Neural cell (in vitro differentiated cells): ENCODE measurements at regions not wholly inside any gene's neighbourhood (a gene's known extent, or its start where the extent isn't known, plus 50 kb on each side); places are given as distances from the start of the nearest gene placed in this dataset.

Experiments used
- H2AFZ ChIP-seq: fragments of 200-600, 300-800 bp; sonication (generic), shearing (Covaris generic); 2 replicates; pipeline ENCODE4 v1.6.0; 2014; ENCODE audit warnings: low read depth, mild to moderate bottlenecking, antibody characterized with exemption, low read length, moderate library complexity
- H3F3A ChIP-seq: fragments of 200-600 bp; shearing (Covaris generic); 2 replicates; pipeline ENCODE4 v1.6.1; 2016; ENCODE audit warnings: mild to moderate bottlenecking, moderate library complexity, mixed read lengths, antibody characterized with exemption, low read length; ENCODE audit not compliant: insufficient read depth, poor library complexity, severe bottlenecking
- H3K27ac ChIP-seq: fragments of 200-600, 300-800 bp; sonication (generic), shearing (Covaris generic); 2 replicates; pipeline ENCODE4 v1.5.1; 2014; ENCODE audit warnings: mild to moderate bottlenecking, low read length, moderate library complexity
- H3K27me3 ChIP-seq: fragments of 300-800, 200-600 bp; sonication (generic), shearing (Covaris generic); 2 replicates; pipeline ENCODE4 v1.6.0; 2014; ENCODE audit warnings: mild to moderate bottlenecking, low read depth, low read length, moderate library complexity; ENCODE audit not compliant: insufficient read depth
- H3K36me3 ChIP-seq: fragments of 300-800, 200-600 bp; sonication (generic), shearing (Covaris generic); 2 replicates; pipeline ENCODE4 v1.5.1; 2014; ENCODE audit warnings: mild to moderate bottlenecking, antibody characterized with exemption, low read length, moderate library complexity; ENCODE audit not compliant: insufficient read depth
- H3K4me2 ChIP-seq: fragments of 300-800, 200-600 bp; sonication (generic), shearing (Covaris generic); 2 replicates; pipeline ENCODE4 v1.6.0; 2014; ENCODE audit warnings: mild to moderate bottlenecking, low read length
- H3K4me3 ChIP-seq: fragments of 300-800, 200-600 bp; sonication (generic), shearing (Covaris generic); 2 replicates; pipeline ENCODE4 v1.5.1; 2014; ENCODE audit warnings: mild to moderate bottlenecking, low read length, moderate library complexity
- H3K79me2 ChIP-seq: fragments of 200-600 bp; shearing (Covaris generic); replicated peaks from 2 replicates; pipeline ENCODE4 v1.6.0; 2014; ENCODE audit warnings: mild to moderate bottlenecking, low read length, moderate library complexity; ENCODE audit not compliant: insufficient read depth
- H3K9ac ChIP-seq: fragments of 300-800, 200-600 bp; sonication (generic), shearing (Covaris generic); 2 replicates; pipeline ENCODE4 v1.6.1; 2016; ENCODE audit warnings: mild to moderate bottlenecking, low read length, mixed read lengths
- H3K9me2 ChIP-seq: fragments of 200-600 bp; shearing (Covaris generic); 2 replicates; pipeline ENCODE4 v1.6.1; 2016; ENCODE audit warnings: mild to moderate bottlenecking, low read length, mixed read lengths; ENCODE audit not compliant: insufficient read depth
- H3K9me3 ChIP-seq: fragments of 200-600, 300-800 bp; sonication (generic), shearing (Covaris generic); 2 replicates; pipeline ENCODE4 v1.6.1; 2016; ENCODE audit warnings: mild to moderate bottlenecking, mixed run types, low read length, moderate library complexity, mixed read lengths
- H4K20me1 ChIP-seq: fragments of 200-600 bp; shearing (Covaris generic); 2 replicates; pipeline ENCODE4 v1.6.1; 2016; ENCODE audit warnings: mild to moderate bottlenecking, mixed run types; ENCODE audit not compliant: insufficient read depth
- CTCF ChIP-seq: fragments of 450-650 bp; IDR thresholded peaks from 2 replicates; pipeline ENCODE4 v1.5.1; 2014; ENCODE audit warnings: antibody characterized with exemption, mild to moderate bottlenecking, moderate library complexity; ENCODE audit not compliant: poor library complexity, severe bottlenecking
- EP300 ChIP-seq: fragments of 450-650 bp; conservative IDR thresholded peaks from 2 replicates; pipeline ENCODE4 v1.6.1; 2014; ENCODE audit warnings: antibody characterized with exemption, mild to moderate bottlenecking, moderate library complexity; ENCODE audit not compliant: poor library complexity, severe bottlenecking
- EZH2 ChIP-seq: fragments of 200-600, 300-800 bp; shearing (Covaris generic), sonication (generic); IDR thresholded peaks from 2 replicates; pipeline ENCODE4 v1.6.1; 2014; ENCODE audit warnings: antibody characterized with exemption, low read length, borderline replicate concordance, mild to moderate bottlenecking; ENCODE audit not compliant: insufficient read depth, poor library complexity, severe bottlenecking
- MXI1 ChIP-seq: fragments of 450-650 bp; conservative IDR thresholded peaks from 2 replicates; pipeline ENCODE4 v1.6.1; 2014; ENCODE audit warnings: antibody characterized with exemption, mild to moderate bottlenecking; ENCODE audit not compliant: poor library complexity, severe bottlenecking
- POLR2AphosphoS5 ChIP-seq: IDR thresholded peaks from 2 replicates; pipeline ENCODE4 v1.6.1; 2012
- RAD21 ChIP-seq: fragments of 450-650 bp; conservative IDR thresholded peaks from 2 replicates; pipeline ENCODE4 v1.6.1; 2014; ENCODE audit warnings: antibody characterized with exemption, mild to moderate bottlenecking, moderate library complexity
- SMC3 ChIP-seq: fragments of 450-650 bp; conservative IDR thresholded peaks from 2 replicates; pipeline ENCODE4 v1.6.1; 2014; ENCODE audit warnings: antibody characterized with exemption, mild to moderate bottlenecking, moderate library complexity; ENCODE audit not compliant: poor library complexity
- TAF1 ChIP-seq: IDR thresholded peaks from 2 replicates; pipeline ENCODE4 v1.6.1; 2012; ENCODE audit warnings: low read depth
- TF ChIP-seq, protein P1 (sequence below): IDR thresholded peaks from 2 replicates; pipeline ENCODE4 v1.6.1; 2012; ENCODE audit warnings: borderline replicate concordance

DNA sequence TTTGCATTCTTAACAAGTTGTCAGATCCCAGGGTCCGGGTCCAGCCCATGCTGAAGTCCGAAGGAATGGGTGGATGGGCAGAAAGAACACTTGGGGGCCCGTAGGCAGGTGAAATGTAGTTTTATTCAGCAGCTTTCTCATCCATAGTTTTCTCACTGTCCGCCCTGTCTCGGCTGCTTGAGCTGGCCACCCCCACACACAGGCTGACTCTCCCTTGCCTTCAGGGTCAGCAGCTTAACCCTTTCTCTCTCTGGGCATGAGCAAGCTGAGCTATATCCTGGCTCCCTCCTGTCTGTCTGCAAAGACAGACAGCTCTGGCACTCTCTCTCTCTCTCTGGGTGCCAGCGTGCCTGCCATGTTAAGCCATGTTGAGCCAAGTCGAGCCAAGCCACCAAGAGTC lies 163.9 kb downstream of the PTCSC3 start:
- H4K20me1 ChIP-seq: no peaks in the 10 kb centered on the region
- H3K9ac ChIP-seq: no peak overlapping the region
- H3K36me3 ChIP-seq: no peaks in the 10 kb centered on the region
- H3K4me3 ChIP-seq: no peak overlapping the region
- no peaks in the 10 kb centered on the region for H3K27me3 ChIP-seq
- no peaks in the 10 kb centered on the region for H3F3A ChIP-seq
- no peak for TF ChIP-seq TAF1
- no peak for TF ChIP-seq SMC3
- TF ChIP-seq EZH2: no peak
- no peak for TF ChIP-seq POLR2AphosphoS5
- no peak for TF ChIP-seq CTCF
- no peak for TF ChIP-seq EP300
- TF ChIP-seq RAD21: no peak
- no peak for TF ChIP-seq MXI1
- TF ChIP-seq, protein P1, sequence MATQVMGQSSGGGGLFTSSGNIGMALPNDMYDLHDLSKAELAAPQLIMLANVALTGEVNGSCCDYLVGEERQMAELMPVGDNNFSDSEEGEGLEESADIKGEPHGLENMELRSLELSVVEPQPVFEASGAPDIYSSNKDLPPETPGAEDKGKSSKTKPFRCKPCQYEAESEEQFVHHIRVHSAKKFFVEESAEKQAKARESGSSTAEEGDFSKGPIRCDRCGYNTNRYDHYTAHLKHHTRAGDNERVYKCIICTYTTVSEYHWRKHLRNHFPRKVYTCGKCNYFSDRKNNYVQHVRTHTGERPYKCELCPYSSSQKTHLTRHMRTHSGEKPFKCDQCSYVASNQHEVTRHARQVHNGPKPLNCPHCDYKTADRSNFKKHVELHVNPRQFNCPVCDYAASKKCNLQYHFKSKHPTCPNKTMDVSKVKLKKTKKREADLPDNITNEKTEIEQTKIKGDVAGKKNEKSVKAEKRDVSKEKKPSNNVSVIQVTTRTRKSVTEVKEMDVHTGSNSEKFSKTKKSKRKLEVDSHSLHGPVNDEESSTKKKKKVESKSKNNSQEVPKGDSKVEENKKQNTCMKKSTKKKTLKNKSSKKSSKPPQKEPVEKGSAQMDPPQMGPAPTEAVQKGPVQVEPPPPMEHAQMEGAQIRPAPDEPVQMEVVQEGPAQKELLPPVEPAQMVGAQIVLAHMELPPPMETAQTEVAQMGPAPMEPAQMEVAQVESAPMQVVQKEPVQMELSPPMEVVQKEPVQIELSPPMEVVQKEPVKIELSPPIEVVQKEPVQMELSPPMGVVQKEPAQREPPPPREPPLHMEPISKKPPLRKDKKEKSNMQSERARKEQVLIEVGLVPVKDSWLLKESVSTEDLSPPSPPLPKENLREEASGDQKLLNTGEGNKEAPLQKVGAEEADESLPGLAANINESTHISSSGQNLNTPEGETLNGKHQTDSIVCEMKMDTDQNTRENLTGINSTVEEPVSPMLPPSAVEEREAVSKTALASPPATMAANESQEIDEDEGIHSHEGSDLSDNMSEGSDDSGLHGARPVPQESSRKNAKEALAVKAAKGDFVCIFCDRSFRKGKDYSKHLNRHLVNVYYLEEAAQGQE: no peak
- H3K27ac ChIP-seq: no peak overlapping the region
- no peaks in the 10 kb centered on the region for H3K9me2 ChIP-seq
- no peaks in the 10 kb centered on the region for H3K79me2 ChIP-seq
- H3K4me2 ChIP-seq: no peak overlapping the region
- H2AFZ ChIP-seq: no peak overlapping the region
- H3K9me3 ChIP-seq: no peaks in the 10 kb centered on the region

GRCh38 chr14:36009643-36010042 lies 166.9 kb downstream of the PTCSC3 start:
- Histone ChIP-seq H4K20me1 (no peaks in the 10 kb centered on the region), H3K9me2 (no peaks in the 10 kb centered on the region), H3K36me3 (no peaks in the 10 kb centered on the region), H3K4me2 (no peak overlapping the region), H3K9me3 (no peaks in the 10 kb centered on the region), H3K79me2 (no peaks in the 10 kb centered on the region), H3K9ac (no peak overlapping the region), H2AFZ (no peak overlapping the region), H3K4me3 (no peak overlapping the region), H3F3A (no peaks in the 10 kb centered on the region), H3K27me3 (no peaks in the 10 kb centered on the region), H3K27ac (no peak overlapping the region)
- TF ChIP-seq EZH2 (no peak), EP300 (no peak), SMC3 (no peak)
- TF ChIP-seq, protein P1: no peak
